ENCODE measurements at regions not wholly inside any gene's neighbourhood (a gene's known extent, or its start where the extent isn't known, plus 50 kb on each side); places are given as distances from the start of the nearest gene placed in this dataset.

GRCh38 chr16:75983296-75983695 lies 257.0 kb upstream of the CPHXL start:
- Histone ChIP-seq H3K27ac (ENCODE audit: low read length) (no peak overlapping the region), H3K9me3 (ENCODE audit: control insufficient read depth, low read depth, low read length) (no peaks in the 10 kb centered on the region), H3K4me3 (ENCODE audit: low read length) (no peak overlapping the region), H3K27me3 (ENCODE audit: control insufficient read depth, insufficient read depth, low read length) (no peaks in the 10 kb centered on the region), H3K4me1 (ENCODE audit: control insufficient read depth, insufficient read depth, low read length) (no peaks in the 10 kb centered on the region), H3K36me3 (ENCODE audit: control insufficient read depth, insufficient read depth, low read length) (no peaks in the 10 kb centered on the region)
- DNase-seq = no peak

GRCh38 chr16:75983741-75984381 lies 257.6 kb upstream of the CPHXL start:
- no peak for DNase-seq
- Histone ChIP-seq H3K27me3 (ENCODE audit: control insufficient read depth, insufficient read depth, low read length) (no peaks in the 10 kb centered on the region), H3K27ac (ENCODE audit: low read length) (no peak overlapping the region), H3K36me3 (ENCODE audit: control insufficient read depth, insufficient read depth, low read length) (no peaks in the 10 kb centered on the region), H3K9me3 (ENCODE audit: control insufficient read depth, low read depth, low read length) (no peaks in the 10 kb centered on the region), H3K4me3 (ENCODE audit: low read length) (no peak overlapping the region), H3K4me1 (ENCODE audit: control insufficient read depth, insufficient read depth, low read length) (no peaks in the 10 kb centered on the region)
- 90% methylated on average over 2 of the region's 4 CpGs for WGBS (ENCODE audit: insufficient coverage, low lambda C conversion rate)

- Histone ChIP-seq H3K36me3 (ENCODE audit: control insufficient read depth, insufficient read depth, low read length) (no peaks in the 10 kb centered on the region), H3K27me3 (ENCODE audit: control insufficient read depth, insufficient read depth, low read length) (no peaks in the 10 kb centered on the region), H3K4me3 (ENCODE audit: low read length) (no peak overlapping the region), H3K27ac (ENCODE audit: low read length) (no peak overlapping the region), H3K9me3 (ENCODE audit: control insufficient read depth, low read depth, low read length) (no peaks in the 10 kb centered on the region), H3K4me1 (ENCODE audit: control insufficient read depth, insufficient read depth, low read length) (no peaks in the 10 kb centered on the region)
- no CpG with 5 or more reads among the region's 2 CpGs for WGBS (ENCODE audit: insufficient coverage, low lambda C conversion rate)
- no peak for DNase-seq
Observed at GRCh38 chr16:75987323-75987722, 261.0 kb upstream of the CPHXL start.

GRCh38 chr16:75996491-75996890 lies 270.2 kb upstream of the CPHXL start:
- Histone ChIP-seq H3K4me1 (ENCODE audit: control insufficient read depth, insufficient read depth, low read length) (no peaks in the 10 kb centered on the region), H3K9me3 (ENCODE audit: control insufficient read depth, low read depth, low read length) (no peaks in the 10 kb centered on the region), H3K27me3 (ENCODE audit: control insufficient read depth, insufficient read depth, low read length) (no peaks in the 10 kb centered on the region), H3K36me3 (ENCODE audit: control insufficient read depth, insufficient read depth, low read length) (no peaks in the 10 kb centered on the region), H3K4me3 (ENCODE audit: low read length) (no peak overlapping the region), H3K27ac (ENCODE audit: low read length) (no peak overlapping the region)
- no peak for DNase-seq
- no CpG with 5 or more reads among the region's 3 CpGs for WGBS (ENCODE audit: insufficient coverage, low lambda C conversion rate)

GRCh38 chr16:75997606-75998005 lies 271.3 kb upstream of the CPHXL start:
- Histone ChIP-seq H3K27ac (ENCODE audit: low read length) (no peak overlapping the region), H3K4me1 (ENCODE audit: control insufficient read depth, insufficient read depth, low read length) (no peaks in the 10 kb centered on the region), H3K27me3 (ENCODE audit: control insufficient read depth, insufficient read depth, low read length) (no peaks in the 10 kb centered on the region), H3K9me3 (ENCODE audit: control insufficient read depth, low read depth, low read length) (no peaks in the 10 kb centered on the region), H3K36me3 (ENCODE audit: control insufficient read depth, insufficient read depth, low read length) (no peaks in the 10 kb centered on the region), H3K4me3 (ENCODE audit: low read length) (no peak overlapping the region)
- 100% methylated on average over 3 of the region's 6 CpGs for WGBS (ENCODE audit: insufficient coverage, low lambda C conversion rate)
- DNase-seq = no peak

- 100% methylated on average over 1 of the region's 1 CpG for whole genome bisulfite sequencing (ENCODE audit: insufficient coverage, low lambda C conversion rate)
Observed at GRCh38 chr16:76007645-76008044, 269.6 kb upstream of the CNTNAP4 start.

GRCh38 chr16:76023835-76024234 lies 253.4 kb upstream of the CNTNAP4 start:
- DNase-seq = no peak
- Histone ChIP-seq H3K4me1 (ENCODE audit: control insufficient read depth, insufficient read depth, low read length) (no peaks in the 10 kb centered on the region), H3K27me3 (ENCODE audit: control insufficient read depth, insufficient read depth, low read length) (no peaks in the 10 kb centered on the region), H3K9me3 (ENCODE audit: control insufficient read depth, low read depth, low read length) (no peaks in the 10 kb centered on the region), H3K4me3 (ENCODE audit: low read length) (no peak overlapping the region), H3K27ac (ENCODE audit: low read length) (no peak overlapping the region), H3K36me3 (ENCODE audit: control insufficient read depth, insufficient read depth, low read length) (no peaks in the 10 kb centered on the region)
- WGBS (ENCODE audit: insufficient coverage, low lambda C conversion rate) = 80% methylated on average over 1 of the region's 2 CpGs

More at GRCh38 chr16:76007645-76008044, 269.6 kb upstream of the CNTNAP4 start:
- H3K4me1 ChIP-seq (ENCODE audit: control insufficient read depth, insufficient read depth, low read length) = no peaks in the 10 kb centered on the region
- no peaks in the 10 kb centered on the region for H3K9me3 ChIP-seq (ENCODE audit: control insufficient read depth, low read depth, low read length)
- no peaks in the 10 kb centered on the region for H3K27me3 ChIP-seq (ENCODE audit: control insufficient read depth, insufficient read depth, low read length)
- no peak for DNase-seq
- H3K36me3 ChIP-seq (ENCODE audit: control insufficient read depth, insufficient read depth, low read length) = no peaks in the 10 kb centered on the region
- no peak overlapping the region for H3K4me3 ChIP-seq (ENCODE audit: low read length)
- H3K27ac ChIP-seq (ENCODE audit: low read length) = no peak overlapping the region

GRCh38 chr16:76035689-76036088 lies 241.5 kb upstream of the CNTNAP4 start:
- Histone ChIP-seq H3K27ac (ENCODE audit: low read length) (no peak overlapping the region), H3K9me3 (ENCODE audit: control insufficient read depth, low read depth, low read length) (no peaks in the 10 kb centered on the region), H3K36me3 (ENCODE audit: control insufficient read depth, insufficient read depth, low read length) (no peaks in the 10 kb centered on the region), H3K4me3 (ENCODE audit: low read length) (no peak overlapping the region), H3K4me1 (ENCODE audit: control insufficient read depth, insufficient read depth, low read length) (no peaks in the 10 kb centered on the region), H3K27me3 (ENCODE audit: control insufficient read depth, insufficient read depth, low read length) (no peaks in the 10 kb centered on the region)
- WGBS (ENCODE audit: insufficient coverage, low lambda C conversion rate) = 50% methylated on average over 2 of the region's 2 CpGs
- no peak for DNase-seq

- no peak overlapping the region for H3K4me3 ChIP-seq (ENCODE audit: low read length)
- no peaks in the 10 kb centered on the region for H3K27me3 ChIP-seq (ENCODE audit: control insufficient read depth, insufficient read depth, low read length)
- H3K4me1 ChIP-seq (ENCODE audit: control insufficient read depth, insufficient read depth, low read length) = no peaks in the 10 kb centered on the region
- H3K27ac ChIP-seq (ENCODE audit: low read length) = no peak overlapping the region
- no peaks in the 10 kb centered on the region for H3K36me3 ChIP-seq (ENCODE audit: control insufficient read depth, insufficient read depth, low read length)
- no peak for DNase-seq
- WGBS (ENCODE audit: insufficient coverage, low lambda C conversion rate) = no CpG with 5 or more reads among the region's 1 CpG
- H3K9me3 ChIP-seq (ENCODE audit: control insufficient read depth, low read depth, low read length) = no peaks in the 10 kb centered on the region
Observed at GRCh38 chr16:76038097-76038496, 239.1 kb upstream of the CNTNAP4 start.

GRCh38 chr16:76052725-76053124 lies 224.5 kb upstream of the CNTNAP4 start:
- no peaks in the 10 kb centered on the region for H3K4me1 ChIP-seq (ENCODE audit: control insufficient read depth, insufficient read depth, low read length)
- no peaks in the 10 kb centered on the region for H3K27me3 ChIP-seq (ENCODE audit: control insufficient read depth, insufficient read depth, low read length)
- no peak overlapping the region for H3K4me3 ChIP-seq (ENCODE audit: low read length)
- no peaks in the 10 kb centered on the region for H3K36me3 ChIP-seq (ENCODE audit: control insufficient read depth, insufficient read depth, low read length)
- H3K9me3 ChIP-seq (ENCODE audit: control insufficient read depth, low read depth, low read length) = no peaks in the 10 kb centered on the region
- H3K27ac ChIP-seq (ENCODE audit: low read length) = no peak overlapping the region
- no CpG with 5 or more reads among the region's 2 CpGs for WGBS (ENCODE audit: insufficient coverage, low lambda C conversion rate)
- DNase-seq = no peak

GRCh38 chr16:76059186-76059585 lies 218.0 kb upstream of the CNTNAP4 start:
- H3K4me1 ChIP-seq (ENCODE audit: control insufficient read depth, insufficient read depth, low read length) = no peaks in the 10 kb centered on the region
- no peaks in the 10 kb centered on the region for H3K9me3 ChIP-seq (ENCODE audit: control insufficient read depth, low read depth, low read length)
- H3K36me3 ChIP-seq (ENCODE audit: control insufficient read depth, insufficient read depth, low read length) = no peaks in the 10 kb centered on the region
- no peaks in the 10 kb centered on the region for H3K27me3 ChIP-seq (ENCODE audit: control insufficient read depth, insufficient read depth, low read length)
- WGBS (ENCODE audit: insufficient coverage, low lambda C conversion rate) = 83% methylated on average over 1 of the region's 3 CpGs
- H3K27ac ChIP-seq (ENCODE audit: low read length) = no peak overlapping the region
- DNase-seq = no peak
- no peak overlapping the region for H3K4me3 ChIP-seq (ENCODE audit: low read length)
